Nephron progenitor cell (in vitro differentiated cells): ENCODE measurements at regions not wholly inside any gene's neighbourhood (a gene's known extent, or its start where the extent isn't known, plus 50 kb on each side); places are given as distances from the start of the nearest gene placed in this dataset.

Source experiments
- DNase-seq: peaks from one replicate; pipeline ENCODE4 v3.0.0; 2021
- H3K27ac Mint-ChIP-seq: 2 replicates; pipeline ENCODE4 v1.8.0; 2021; ENCODE audit warnings: mild to moderate bottlenecking, moderate library complexity, mixed read lengths
- H3K27me3 Mint-ChIP-seq: 2 replicates; pipeline ENCODE4 v1.8.0; 2021; ENCODE audit warnings: mild to moderate bottlenecking, low read depth, mixed read lengths; ENCODE audit not compliant: poor library complexity
- H3K36me3 Mint-ChIP-seq: 2 replicates; pipeline ENCODE4 v1.8.0; 2021; ENCODE audit warnings: low read depth, mixed read lengths
- H3K4me1 Mint-ChIP-seq: 2 replicates; pipeline ENCODE4 v1.8.0; 2021; ENCODE audit warnings: mixed read lengths
- H3K4me3 Mint-ChIP-seq: 2 replicates; pipeline ENCODE4 v1.8.0; 2021; ENCODE audit warnings: mild to moderate bottlenecking, moderate library complexity, mixed read lengths
- H3K9me3 Mint-ChIP-seq: 2 replicates; pipeline ENCODE4 v1.8.0; 2021; ENCODE audit warnings: mild to moderate bottlenecking, moderate library complexity, mixed read lengths
- CTCF ChIP-seq: fragments of 200-600 bp; sonication (generic); IDR thresholded peaks from 2 replicates; pipeline ENCODE4 v1.5.0; 2021; ENCODE audit warnings: antibody characterized with exemption

- H3K27ac Mint-ChIP-seq: no peak overlapping the region
- H3K9me3 Mint-ChIP-seq: no peaks in the 10 kb centered on the region
- no peak for DNase-seq
These were observed 942.5 kb upstream of the ZWINT start for GRCh38 chr10:57303566-57303965.

GRCh38 chr10:57300718-57301117, 939.7 kb upstream of the ZWINT start:
- no peak overlapping the region for H3K27ac Mint-ChIP-seq
- TF ChIP-seq CTCF: no peak
- no peak overlapping the region for H3K4me3 Mint-ChIP-seq
- peaks cover 2% of the 10 kb centered on the region for H3K27me3 Mint-ChIP-seq
- no peak for DNase-seq
- H3K36me3 Mint-ChIP-seq: no peaks in the 10 kb centered on the region
- no peaks in the 10 kb centered on the region for H3K4me1 Mint-ChIP-seq
- H3K9me3 Mint-ChIP-seq: no peaks in the 10 kb centered on the region

More at GRCh38 chr10:57303566-57303965, 942.5 kb upstream of the ZWINT start:
- H3K4me3 Mint-ChIP-seq: no peak overlapping the region
- no peaks in the 10 kb centered on the region for H3K4me1 Mint-ChIP-seq
- H3K36me3 Mint-ChIP-seq: no peaks in the 10 kb centered on the region
- TF ChIP-seq CTCF: no peak
- peaks cover 2% of the 10 kb centered on the region for H3K27me3 Mint-ChIP-seq

GRCh38 chr10:57294698-57295097, 933.6 kb upstream of the ZWINT start:
- TF ChIP-seq CTCF: no peak
- no peak for DNase-seq
- Mint-ChIP-seq H3K27me3 (no peaks in the 10 kb centered on the region), H3K27ac (no peak overlapping the region), H3K4me1 (no peaks in the 10 kb centered on the region), H3K4me3 (no peak overlapping the region), H3K9me3 (no peaks in the 10 kb centered on the region), H3K36me3 (no peaks in the 10 kb centered on the region)

- no peak overlapping the region for H3K27ac Mint-ChIP-seq
- no peaks in the 10 kb centered on the region for H3K27me3 Mint-ChIP-seq
- TF ChIP-seq CTCF: no peak
- DNase-seq: no peak
- no peak overlapping the region for H3K4me3 Mint-ChIP-seq
- peaks cover 13% of the 10 kb centered on the region for H3K9me3 Mint-ChIP-seq
- no peaks in the 10 kb centered on the region for H3K4me1 Mint-ChIP-seq
- H3K36me3 Mint-ChIP-seq: no peaks in the 10 kb centered on the region
These were observed 927.7 kb upstream of the ZWINT start for GRCh38 chr10:57288754-57289153.

GRCh38 chr10:57262892-57263291, 901.8 kb upstream of the ZWINT start:
- no peaks in the 10 kb centered on the region for H3K36me3 Mint-ChIP-seq
- no peak overlapping the region for H3K4me3 Mint-ChIP-seq
- H3K27me3 Mint-ChIP-seq: no peaks in the 10 kb centered on the region
- TF ChIP-seq CTCF: no peak
- no peaks in the 10 kb centered on the region for H3K9me3 Mint-ChIP-seq
- no peak overlapping the region for H3K27ac Mint-ChIP-seq
- DNase-seq: no peak
- no peaks in the 10 kb centered on the region for H3K4me1 Mint-ChIP-seq

GRCh38 chr10:57260175-57260574, 899.1 kb upstream of the ZWINT start:
- Mint-ChIP-seq H3K36me3 (no peaks in the 10 kb centered on the region), H3K4me3 (no peak overlapping the region)

More at GRCh38 chr10:57260175-57260574, 899.1 kb upstream of the ZWINT start:
- Mint-ChIP-seq H3K27ac (no peak overlapping the region), H3K4me1 (no peaks in the 10 kb centered on the region), H3K9me3 (no peaks in the 10 kb centered on the region), H3K27me3 (no peaks in the 10 kb centered on the region)
- no peak for TF ChIP-seq CTCF
- DNase-seq: no peak
